Neural progenitor cell (in vitro differentiated cells): ENCODE measurements at regions not wholly inside any gene's neighbourhood (a gene's known extent, or its start where the extent isn't known, plus 50 kb on each side); places are given as distances from the start of the nearest gene placed in this dataset.

Source experiments
- DNase-seq: peaks from one replicate; pipeline ENCODE4 v3.0.0-alpha.2; 2016; ENCODE audit warnings: low spot score
- H2AFZ ChIP-seq: fragments of 200-600 bp; sonication (generic); replicated peaks from 2 replicates; pipeline ENCODE4 v1.6.1; 2016; ENCODE audit warnings: antibody characterized with exemption
- H3F3A ChIP-seq: fragments of 200-600 bp; sonication (generic); 2 replicates; pipeline ENCODE4 v1.6.1; 2016; ENCODE audit warnings: antibody characterized with exemption, low read depth
- H3K27ac ChIP-seq: fragments of 200-600 bp; sonication (generic); 2 replicates; pipeline ENCODE4 v1.5.1; 2016; ENCODE audit warnings: mild to moderate bottlenecking
- H3K27me3 ChIP-seq: fragments of 200-600 bp; sonication (generic); 2 replicates; pipeline ENCODE4 v1.6.1; 2016; ENCODE audit warnings: mild to moderate bottlenecking, moderate library complexity
- H3K36me3 ChIP-seq: fragments of 200-600 bp; sonication (generic); 2 replicates; pipeline ENCODE4 v1.5.1; 2016
- H3K4me1 ChIP-seq: fragments of 200-600 bp; sonication (generic); 2 replicates; pipeline ENCODE4 v1.6.1; 2016; ENCODE audit warnings: mixed run types
- H3K4me2 ChIP-seq: fragments of 200-600 bp; sonication (generic); 2 replicates; pipeline ENCODE4 v1.6.1; 2016
- H3K4me3 ChIP-seq: fragments of 200-600 bp; sonication (generic); 2 replicates; pipeline ENCODE4 v1.5.1; 2016
- H3K79me2 ChIP-seq: fragments of 200-600 bp; sonication (generic); 2 replicates; pipeline ENCODE4 v1.6.1; 2016; ENCODE audit warnings: low read depth
- H3K9ac ChIP-seq: fragments of 200-600 bp; sonication (generic); 2 replicates; pipeline ENCODE4 v1.6.1; 2016
- H3K9me3 ChIP-seq: fragments of 200-600 bp; sonication (generic); 2 replicates; pipeline ENCODE4 v1.5.1; 2016; ENCODE audit warnings: low read depth
- H4K20me1 ChIP-seq: fragments of 200-600 bp; sonication (generic); 2 replicates; pipeline ENCODE4 v1.6.1; 2016; ENCODE audit warnings: low read depth
- H3K27ac Mint-ChIP-seq: 3 replicates; pipeline ENCODE4 v1.8.0; 2021; ENCODE audit warnings: mixed read lengths
- H3K27me3 Mint-ChIP-seq: 2 replicates; pipeline ENCODE4 v1.8.0; 2022; ENCODE audit warnings: low read depth, mild to moderate bottlenecking, inconsistent platforms, moderate library complexity, mixed read lengths; ENCODE audit not compliant: insufficient read depth
- H3K36me3 Mint-ChIP-seq: 3 replicates; pipeline ENCODE4 v1.8.0; 2021; ENCODE audit warnings: mixed read lengths
- H3K4me1 Mint-ChIP-seq: 3 replicates; pipeline ENCODE4 v1.8.0; 2021; ENCODE audit warnings: mixed read lengths
- H3K4me3 Mint-ChIP-seq: 3 replicates; pipeline ENCODE4 v1.8.0; 2021; ENCODE audit warnings: mild to moderate bottlenecking, moderate library complexity, mixed read lengths
- H3K9me3 Mint-ChIP-seq: 3 replicates; pipeline ENCODE4 v1.8.0; 2020; ENCODE audit warnings: mixed read lengths
- CTCF ChIP-seq: fragments of 200-600 bp; sonication (generic); IDR thresholded peaks from 2 replicates; pipeline ENCODE4 v1.5.1; 2017; ENCODE audit warnings: antibody characterized with exemption, mild to moderate bottlenecking
- EZH2 ChIP-seq: fragments of 200-600 bp; sonication (generic); IDR thresholded peaks from 2 replicates; pipeline ENCODE4 v1.6.1; 2017; ENCODE audit warnings: antibody characterized with exemption, mild to moderate bottlenecking, moderate library complexity
- EZH2phosphoT487 ChIP-seq: fragments of 200-600 bp; sonication (generic); IDR thresholded peaks from 2 replicates; pipeline ENCODE4 v1.6.1; 2017; ENCODE audit warnings: antibody characterized with exemption

GRCh38 chr10:4718544-4718943, 107.5 kb upstream of the AKR1E2 start:
- Histone ChIP-seq H3K4me3 (no peak overlapping the region), H3K9me3 (no peaks in the 10 kb centered on the region), H3K27ac (no peak overlapping the region), H4K20me1 (no peaks in the 10 kb centered on the region), H3F3A (no peaks in the 10 kb centered on the region), H3K27me3 (no peaks in the 10 kb centered on the region), H2AFZ (no peak overlapping the region), H3K79me2 (no peaks in the 10 kb centered on the region), H3K4me1 (no peaks in the 10 kb centered on the region), H3K9ac (no peak overlapping the region), H3K36me3 (no peaks in the 10 kb centered on the region), H3K4me2 (no peak overlapping the region)
- no peak for DNase-seq
- no peaks in the 10 kb centered on the region for H3K9me3 Mint-ChIP-seq
- no peak overlapping the region for H3K4me3 Mint-ChIP-seq
- H3K27me3 Mint-ChIP-seq = peaks cover 2% of the 10 kb centered on the region
- H3K36me3 Mint-ChIP-seq = no peaks in the 10 kb centered on the region
- H3K27ac Mint-ChIP-seq = no peak overlapping the region
- peaks cover 4% of the 10 kb centered on the region for H3K4me1 Mint-ChIP-seq
- TF ChIP-seq EZH2 = no peak
- TF ChIP-seq CTCF = no peak
- TF ChIP-seq EZH2phosphoT487 = no peak

GRCh38 chr10:4717670-4718069, 108.3 kb upstream of the AKR1E2 start:
- no peak overlapping the region for H2AFZ ChIP-seq
- Mint-ChIP-seq H3K27ac (no peak overlapping the region), H3K36me3 (no peaks in the 10 kb centered on the region), H3K4me1 (peaks cover 4% of the 10 kb centered on the region), H3K9me3 (no peaks in the 10 kb centered on the region), H3K27me3 (no peaks in the 10 kb centered on the region), H3K4me3 (no peak overlapping the region)
- no peak overlapping the region for H3K9ac ChIP-seq
- H3K4me1 ChIP-seq = no peaks in the 10 kb centered on the region
- no peaks in the 10 kb centered on the region for H3K36me3 ChIP-seq
- H3K79me2 ChIP-seq = no peaks in the 10 kb centered on the region
- no peak overlapping the region for H3K4me2 ChIP-seq
- H4K20me1 ChIP-seq = no peaks in the 10 kb centered on the region
- no peak for TF ChIP-seq CTCF
- TF ChIP-seq EZH2 = no peak
- TF ChIP-seq EZH2phosphoT487 = no peak
- no peaks in the 10 kb centered on the region for H3K27me3 ChIP-seq
- H3K9me3 ChIP-seq = no peaks in the 10 kb centered on the region
- no peaks in the 10 kb centered on the region for H3F3A ChIP-seq
- no peak overlapping the region for H3K4me3 ChIP-seq
- DNase-seq = peak; percentile 11
- H3K27ac ChIP-seq = no peak overlapping the region

GRCh38 chr10:4710858-4711257, 115.1 kb upstream of the AKR1E2 start:
- H3K36me3 ChIP-seq = no peaks in the 10 kb centered on the region
- Mint-ChIP-seq H3K4me3 (no peak overlapping the region), H3K27me3 (peaks cover 3% of the 10 kb centered on the region), H3K9me3 (no peaks in the 10 kb centered on the region), H3K36me3 (no peaks in the 10 kb centered on the region), H3K27ac (no peak overlapping the region), H3K4me1 (no peaks in the 10 kb centered on the region)
- H4K20me1 ChIP-seq = no peaks in the 10 kb centered on the region
- H3K4me1 ChIP-seq = no peaks in the 10 kb centered on the region
- TF ChIP-seq EZH2phosphoT487 = no peak
- TF ChIP-seq CTCF = no peak
- no peak for TF ChIP-seq EZH2
- H3K79me2 ChIP-seq = no peaks in the 10 kb centered on the region
- no peak for DNase-seq
- H3K9ac ChIP-seq = no peak overlapping the region
- H3K27ac ChIP-seq = no peak overlapping the region
- no peak overlapping the region for H3K4me2 ChIP-seq
- H3K27me3 ChIP-seq = no peaks in the 10 kb centered on the region
- no peak overlapping the region for H2AFZ ChIP-seq
- H3K4me3 ChIP-seq = no peak overlapping the region
- H3K9me3 ChIP-seq = no peaks in the 10 kb centered on the region
- no peaks in the 10 kb centered on the region for H3F3A ChIP-seq
